ENCODE measurements at regions not wholly inside any gene's neighbourhood (a gene's known extent, or its start where the extent isn't known, plus 50 kb on each side); places are given as distances from the start of the nearest gene placed in this dataset.

DNA sequence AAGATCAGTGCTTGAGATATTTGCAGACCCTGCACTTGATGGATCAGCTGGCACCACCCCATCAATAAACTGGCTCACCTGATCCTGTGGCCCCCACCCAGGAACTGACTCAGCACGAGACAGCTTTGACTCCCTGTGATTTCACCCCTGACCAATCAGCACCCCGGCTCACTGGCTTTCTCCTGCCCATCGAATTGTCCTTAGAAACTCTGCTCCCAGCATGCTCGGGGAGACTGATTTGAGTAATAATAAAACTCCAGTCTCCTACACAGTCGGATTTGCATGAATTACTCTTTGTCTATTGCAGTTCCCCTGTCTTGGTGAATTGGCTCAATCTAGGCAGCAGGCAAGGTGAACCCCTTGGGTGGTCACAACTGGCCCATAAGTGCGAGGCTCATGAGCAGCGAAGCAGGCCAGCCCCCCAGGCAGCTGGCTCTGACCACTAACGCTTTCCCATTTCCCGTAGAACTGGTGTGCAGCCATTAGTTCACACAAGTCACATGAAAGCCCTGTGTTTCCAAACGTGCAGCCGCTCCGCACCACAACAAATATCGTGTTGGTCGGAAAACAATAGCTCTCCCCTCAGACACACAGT lies 79.6 kb downstream of the RSPH3 start:
- Mint-ChIP-seq H3K36me3 (no peaks in the 10 kb centered on the region), H3K27me3 (no peaks in the 10 kb centered on the region), H3K9me3 (no peaks in the 10 kb centered on the region), H3K27ac (peak overlapping the region in 5 of 10 donors; percentile 8 to 73 (median 25)), H3K4me3 (no peak overlapping the region), H3K4me1 (peaks cover 9 to 26% (median 16%) of the 10 kb centered on the region in 4 donors)
- POLR2A ChIA-PET: interaction anchor here (0.7 to 0.8 kb wide), 4 partner anchors 8 to 118 kb away, joined by 3 to 4 read pairs (median 3); no protein-coding TSS in a partner anchor
- ATAC-seq (no peak), DNase-seq (no peak)

DNA sequence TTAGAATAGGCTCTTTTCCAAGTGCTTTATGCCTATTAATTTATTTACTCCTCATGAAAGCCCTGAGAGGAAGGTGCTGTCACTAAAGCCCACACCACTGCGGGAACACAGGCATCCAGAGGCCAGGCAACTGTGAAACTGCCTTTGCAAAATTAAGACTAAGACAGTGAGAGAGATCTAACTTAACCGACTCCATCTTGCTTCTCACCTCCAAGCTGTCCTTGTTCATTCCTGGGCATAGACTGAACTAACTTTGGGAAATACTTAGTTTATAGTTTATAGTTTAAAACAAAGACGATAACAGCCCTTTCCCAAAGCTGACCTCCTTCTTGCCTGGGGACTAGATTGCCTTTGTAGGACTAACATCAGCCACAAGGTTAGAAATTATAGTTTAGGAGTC lies 80.1 kb downstream of the RSPH3 start:
- Mint-ChIP-seq H3K4me1 (peaks cover 9 to 26% (median 20%) of the 10 kb centered on the region in 4 donors), H3K9me3 (no peaks in the 10 kb centered on the region), H3K36me3 (no peaks in the 10 kb centered on the region), H3K27me3 (no peaks in the 10 kb centered on the region), H3K27ac (peak overlapping the region in 3 of 10 donors; percentile 15 to 60 (median 37)), H3K4me3 (no peak overlapping the region)
- ATAC-seq: no peak
- no peak for DNase-seq
- POLR2A ChIA-PET: no interaction called here

DNA sequence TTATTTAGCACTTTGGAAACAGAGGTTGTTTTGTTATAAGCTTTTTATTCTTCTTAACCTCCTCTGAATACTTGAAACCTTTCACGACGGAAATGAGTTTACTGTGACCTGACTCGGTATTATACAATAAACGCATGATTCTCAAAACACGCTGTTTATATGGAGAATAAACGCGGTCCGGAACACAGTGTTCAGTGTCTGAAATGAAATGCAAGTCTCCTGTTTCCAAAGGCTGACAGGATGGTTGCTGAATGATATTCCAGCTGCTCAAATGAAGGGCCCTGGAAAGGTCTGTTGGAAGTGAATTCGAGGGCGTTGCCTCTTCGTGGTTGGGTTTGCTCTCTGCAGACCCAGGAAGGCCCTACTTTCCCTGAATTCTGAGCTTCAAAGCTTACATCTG lies 83.4 kb downstream of the RSPH3 start:
- no peak for ATAC-seq

DNA sequence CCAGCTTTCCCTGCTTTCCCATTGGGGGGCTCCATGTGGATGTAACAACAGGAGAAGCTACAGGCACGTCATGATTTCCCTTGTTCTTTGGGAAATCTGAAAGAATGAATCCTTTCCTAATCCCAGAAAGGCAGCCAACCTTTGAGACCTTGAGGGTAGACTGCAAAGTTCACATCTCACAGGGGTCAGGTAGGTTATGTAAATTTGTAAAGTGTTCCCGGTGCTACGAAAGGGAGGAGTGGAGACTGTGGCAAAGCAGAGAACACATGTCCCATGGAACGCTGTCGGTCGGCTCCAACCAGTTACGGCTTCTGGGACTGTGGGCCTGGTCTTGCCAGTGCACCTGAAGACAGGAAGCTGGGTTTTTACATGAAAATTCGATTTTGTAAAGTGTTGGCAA lies 85.1 kb downstream of the RSPH3 start:
- ATAC-seq (no peak), DNase-seq (no peak)
- POLR2A ChIA-PET: interaction anchor here (1.0 kb wide), 1 partner anchor 111 kb away, joined by 3 read pairs; no protein-coding TSS in a partner anchor
- no peaks in the 10 kb centered on the region for H3K36me3 Mint-ChIP-seq
- no peaks in the 10 kb centered on the region for H3K27me3 Mint-ChIP-seq
- H3K9me3 Mint-ChIP-seq: no peaks in the 10 kb centered on the region
- peak overlapping the region in 6 of 10 donors; percentile 8 to 72 (median 49) for H3K27ac Mint-ChIP-seq
- no peak overlapping the region for H3K4me3 Mint-ChIP-seq
- H3K4me1 Mint-ChIP-seq: peaks cover 27 to 68% (median 60%) of the 10 kb centered on the region in 4 donors

More for the DNA sequence above, 83.4 kb downstream of the RSPH3 start:
- H3K9me3 Mint-ChIP-seq: no peaks in the 10 kb centered on the region
- no peak for DNase-seq
- no peaks in the 10 kb centered on the region for H3K36me3 Mint-ChIP-seq
- H3K4me3 Mint-ChIP-seq: no peak overlapping the region
- peaks cover 24 to 51% (median 43%) of the 10 kb centered on the region in 4 donors for H3K4me1 Mint-ChIP-seq
- no peaks in the 10 kb centered on the region for H3K27me3 Mint-ChIP-seq
- peak overlapping the region in 4 of 10 donors; percentile 27 to 81 (median 60) for H3K27ac Mint-ChIP-seq
- POLR2A ChIA-PET: interaction anchor here (1.1 kb wide), 1 partner anchor 47 kb away, joined by 4 read pairs; no protein-coding TSS in a partner anchor

DNA sequence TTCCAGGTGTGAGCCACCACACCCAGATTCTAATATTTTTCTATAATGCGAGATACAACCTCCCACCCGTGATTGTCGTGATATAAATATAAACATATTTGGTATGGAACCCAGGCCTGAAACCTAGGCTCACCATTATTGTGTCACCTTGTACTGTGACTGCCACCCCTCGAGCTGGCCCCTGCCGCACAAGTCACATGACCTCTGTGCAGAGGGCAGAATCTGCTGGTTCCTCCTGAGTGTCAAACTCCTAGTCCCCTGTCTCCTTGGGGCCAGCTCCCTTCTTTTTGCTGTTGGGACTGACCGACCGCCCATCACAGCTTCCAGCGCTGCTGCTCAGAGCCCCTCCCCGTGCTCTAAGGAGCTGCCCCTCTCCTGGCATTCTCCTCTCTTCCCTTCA lies 86.4 kb downstream of the RSPH3 start:
- Mint-ChIP-seq H3K9me3 (no peaks in the 10 kb centered on the region), H3K4me3 (no peak overlapping the region), H3K27ac (peak overlapping the region in 5 of 10 donors; percentile 14 to 90 (median 39)), H3K27me3 (no peaks in the 10 kb centered on the region), H3K36me3 (no peaks in the 10 kb centered on the region), H3K4me1 (peaks cover 28 to 69% (median 62%) of the 10 kb centered on the region in 4 donors)
- POLR2A ChIA-PET: no interaction called here
- ATAC-seq (no peak), DNase-seq (no peak)

DNA sequence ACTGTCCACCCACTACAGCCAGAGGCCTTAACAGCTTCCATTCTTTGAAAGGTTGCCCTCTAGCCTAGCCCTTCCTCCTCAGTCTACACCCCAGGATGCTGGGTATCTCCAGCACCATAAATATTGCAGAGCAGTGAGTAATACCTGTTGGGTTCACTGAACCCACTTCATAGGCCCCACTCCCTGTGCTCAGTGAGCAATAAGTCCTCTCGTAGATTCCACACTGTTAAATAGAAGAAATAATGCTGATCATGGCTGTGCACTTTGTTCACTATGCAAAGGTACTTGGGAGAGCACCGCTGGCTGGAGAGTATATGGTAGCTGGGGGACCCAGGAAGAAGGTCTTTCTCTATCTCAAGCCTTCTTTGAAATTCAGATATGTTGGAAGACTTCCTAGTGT lies 87.3 kb downstream of the RSPH3 start:
- Mint-ChIP-seq H3K36me3 (no peaks in the 10 kb centered on the region), H3K9me3 (no peaks in the 10 kb centered on the region), H3K27ac (peak overlapping the region; percentile 63 to 91 (median 86)), H3K27me3 (no peaks in the 10 kb centered on the region), H3K4me3 (peak overlapping the region in 8 of 10 donors; percentile 56 to 81 (median 72)), H3K4me1 (peaks cover 24 to 62% (median 56%) of the 10 kb centered on the region in 4 donors)
- no peak for ATAC-seq
- POLR2A ChIA-PET: interaction anchor here (0.6 to 3.2 kb wide), 5 partner anchors 8 to 131 kb away, joined by 3 to 11 read pairs (median 4); partner anchors contain the start of gene EZR
- DNase-seq: no peak

DNA sequence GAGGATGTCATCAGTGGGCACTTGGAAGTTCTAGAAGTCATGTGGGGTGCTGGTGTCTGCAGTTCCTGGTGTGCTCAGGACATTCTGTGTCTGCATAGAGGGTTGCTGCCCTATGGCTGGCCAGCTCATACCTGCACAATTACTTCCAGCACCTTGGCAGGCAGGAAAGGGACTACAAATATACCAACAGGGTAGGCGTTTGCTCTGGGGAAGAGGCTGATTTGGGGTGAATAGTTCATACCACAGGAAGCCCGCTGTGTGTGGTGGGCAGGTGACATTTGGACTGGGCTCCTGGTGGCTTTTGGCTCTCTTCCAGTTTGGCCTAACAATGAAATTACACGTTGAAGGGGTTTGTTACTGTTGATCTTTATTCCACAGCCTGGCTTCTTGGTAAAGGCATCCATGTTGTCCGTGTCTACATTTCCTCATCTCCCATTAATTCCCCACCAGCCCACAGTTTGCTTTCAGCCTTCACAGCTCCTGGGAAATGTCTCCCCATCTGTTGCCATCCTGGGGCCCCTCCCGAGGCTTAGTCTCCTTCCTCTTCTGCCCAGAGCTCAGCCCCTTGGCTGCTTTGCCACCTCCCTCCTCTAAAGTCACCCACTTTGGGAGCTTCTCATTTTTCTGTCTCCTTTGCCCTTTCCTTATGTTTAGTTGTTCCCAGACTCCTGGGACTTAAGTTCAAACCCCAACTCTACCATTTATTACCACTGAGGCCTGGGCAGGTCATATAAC lies 88.1 kb downstream of the RSPH3 start:
- Mint-ChIP-seq H3K4me3 (peak overlapping the region; percentile 1 to 82 (median 76)), H3K27me3 (no peaks in the 10 kb centered on the region), H3K9me3 (peaks cover 0 to 6% (median 0%) of the 10 kb centered on the region in 9 donors), H3K4me1 (peaks cover 18 to 54% (median 50%) of the 10 kb centered on the region in 4 donors), H3K36me3 (no peaks in the 10 kb centered on the region), H3K27ac (peak overlapping the region; percentile 58 to 91 (median 86))
- DNase-seq (peak in 7 of 10 donors; percentile 4 to 34 (median 20)), ATAC-seq (peak; percentile 48 to 76)
- POLR2A ChIA-PET: interaction anchor here (0.5 to 3.2 kb wide), 9 partner anchors 9 to 146 kb away, joined by 3 to 21 read pairs (median 4); partner anchors contain the start of gene EZR

DNA sequence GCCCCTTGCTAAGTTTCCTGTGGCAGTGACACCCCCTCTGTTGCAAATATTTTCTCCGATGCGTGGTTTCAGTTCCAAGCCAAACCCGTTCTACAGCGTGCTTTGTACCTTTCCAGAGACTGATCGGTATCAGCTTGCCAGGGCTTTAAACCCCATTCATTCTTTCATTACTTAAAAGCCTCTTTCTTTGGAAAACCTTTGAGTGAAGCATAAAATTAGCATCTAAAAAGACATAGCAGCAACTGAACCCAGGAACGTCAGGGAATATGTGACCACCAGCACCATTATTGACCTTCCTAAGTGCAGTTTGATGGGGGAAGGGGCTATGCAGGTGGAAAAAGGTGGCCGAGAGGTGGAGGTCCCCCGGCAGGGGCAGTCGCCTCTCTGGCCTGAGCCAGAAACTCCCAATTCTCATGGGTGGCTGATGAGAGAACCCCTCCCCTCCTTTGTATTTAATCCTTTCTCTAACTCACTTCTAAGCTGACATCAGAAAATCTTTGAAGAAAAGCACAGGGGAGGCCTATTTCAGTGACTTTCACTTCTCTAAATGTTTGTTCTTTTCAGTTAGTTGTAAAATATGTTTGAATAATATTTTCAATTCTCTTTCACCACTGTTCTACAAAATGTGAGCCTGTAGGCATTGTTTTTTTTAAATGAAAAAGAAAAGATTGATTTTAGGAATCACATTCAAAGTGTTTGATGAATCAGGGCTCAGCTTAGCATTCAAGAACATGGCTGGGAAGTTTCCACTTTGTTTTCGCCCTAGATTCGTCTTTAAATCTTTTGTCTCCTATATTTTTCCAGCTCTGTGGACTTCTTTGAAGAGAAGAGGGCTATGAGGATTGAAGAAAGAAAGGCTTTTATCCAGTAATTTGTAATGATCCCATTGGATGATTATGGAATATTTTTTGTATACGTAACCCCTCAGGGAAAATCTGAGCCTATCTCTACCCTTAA lies 89.2 kb downstream of the RSPH3 start:
- H3K9me3 Mint-ChIP-seq: peaks cover 2 to 16% (median 11%) of the 10 kb centered on the region in 9 donors
- DNase-seq (peak in 3 of 10 donors; percentile 16 to 33 (median 27)), ATAC-seq (peak; percentile 69 to 74)
- no peaks in the 10 kb centered on the region for H3K27me3 Mint-ChIP-seq
- H3K36me3 Mint-ChIP-seq: peaks cover 0 to 9% (median 6%) of the 10 kb centered on the region in 3 donors
- H3K4me1 Mint-ChIP-seq: peaks cover 18 to 49% (median 46%) of the 10 kb centered on the region in 4 donors
- POLR2A ChIA-PET: interaction anchor here (0.8 to 3.2 kb wide), 8 partner anchors 8 to 122 kb away, joined by 3 to 21 read pairs (median 4); partner anchors contain the start of gene EZR
- H3K27ac Mint-ChIP-seq: peak overlapping the region; percentile 66 to 91 (median 86)
- H3K4me3 Mint-ChIP-seq: peak overlapping the region; percentile 59 to 82 (median 74)

DNA sequence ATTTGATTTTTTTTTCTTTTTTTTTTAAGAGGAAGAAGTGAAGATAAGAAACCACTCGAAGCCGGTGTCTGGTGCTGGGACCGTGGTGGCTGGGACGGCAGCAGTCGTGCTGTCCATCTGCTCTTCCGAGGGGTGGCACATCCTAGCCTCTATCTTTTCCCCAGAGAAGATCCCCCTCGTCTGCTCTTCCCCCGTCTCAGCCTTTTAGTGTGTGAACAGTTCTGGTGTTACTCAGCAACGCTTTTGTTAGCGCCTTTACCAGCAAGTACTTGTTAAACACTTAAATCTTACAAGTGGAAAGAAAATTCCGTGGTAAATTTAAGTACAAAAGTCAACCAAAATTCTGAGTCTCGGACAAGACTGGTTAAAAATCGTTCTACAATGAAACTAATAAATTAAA lies 90.1 kb downstream of the RSPH3 start:
- peaks cover 0 to 17% (median 13%) of the 10 kb centered on the region in 3 donors for H3K36me3 Mint-ChIP-seq
- no peak for DNase-seq
- peaks cover 18 to 45% (median 43%) of the 10 kb centered on the region in 4 donors for H3K4me1 Mint-ChIP-seq
- no peaks in the 10 kb centered on the region for H3K27me3 Mint-ChIP-seq
- H3K9me3 Mint-ChIP-seq: peaks cover 7 to 24% (median 20%) of the 10 kb centered on the region in 9 donors
- peak overlapping the region in 8 of 10 donors; percentile 15 to 91 (median 85) for H3K27ac Mint-ChIP-seq
- POLR2A ChIA-PET: interaction anchor here (0.7 to 3.2 kb wide), 6 partner anchors 9 to 96 kb away, joined by 3 to 21 read pairs (median 4); partner anchors contain the start of gene EZR
- no peak for ATAC-seq
- peak overlapping the region in 8 of 10 donors; percentile 20 to 82 (median 60) for H3K4me3 Mint-ChIP-seq

DNA sequence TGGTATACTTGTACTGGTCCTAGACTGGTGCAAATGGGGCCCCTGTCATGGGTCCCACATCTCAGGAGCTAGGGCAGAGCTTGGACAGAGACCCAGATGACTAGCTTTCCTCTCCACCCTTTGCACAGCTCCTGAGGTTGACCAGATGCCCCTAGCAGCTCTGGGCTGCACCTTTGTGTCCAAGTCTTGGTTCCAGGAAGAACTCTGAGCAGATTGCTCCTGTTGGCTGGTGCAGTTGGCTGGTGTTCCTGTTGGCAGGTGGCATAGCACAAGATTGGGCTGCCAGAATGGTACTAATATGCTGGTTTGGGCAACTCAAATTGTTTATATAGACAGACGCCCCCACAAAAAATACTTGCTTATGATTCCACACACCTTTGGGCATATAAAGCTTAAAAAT lies 89.4 kb upstream of the EZR start:
- Mint-ChIP-seq H3K4me1 (peaks cover 16 to 39% (median 35%) of the 10 kb centered on the region in 4 donors), H3K27me3 (no peaks in the 10 kb centered on the region), H3K9me3 (peaks cover 10 to 37% (median 26%) of the 10 kb centered on the region in 9 donors), H3K27ac (peak overlapping the region in 4 of 10 donors; percentile 11 to 27 (median 18)), H3K4me3 (peak overlapping the region in 2 of 10 donors; percentile 18 to 41), H3K36me3 (peaks cover 0 to 24% (median 19%) of the 10 kb centered on the region in 3 donors)
- POLR2A ChIA-PET: interaction anchor here (1.0 to 1.5 kb wide), 3 partner anchors 40 to 136 kb away, joined by 3 to 4 read pairs (median 3); partner anchors contain the start of gene TAGAP
- ATAC-seq: no peak
- no peak for DNase-seq

DNA sequence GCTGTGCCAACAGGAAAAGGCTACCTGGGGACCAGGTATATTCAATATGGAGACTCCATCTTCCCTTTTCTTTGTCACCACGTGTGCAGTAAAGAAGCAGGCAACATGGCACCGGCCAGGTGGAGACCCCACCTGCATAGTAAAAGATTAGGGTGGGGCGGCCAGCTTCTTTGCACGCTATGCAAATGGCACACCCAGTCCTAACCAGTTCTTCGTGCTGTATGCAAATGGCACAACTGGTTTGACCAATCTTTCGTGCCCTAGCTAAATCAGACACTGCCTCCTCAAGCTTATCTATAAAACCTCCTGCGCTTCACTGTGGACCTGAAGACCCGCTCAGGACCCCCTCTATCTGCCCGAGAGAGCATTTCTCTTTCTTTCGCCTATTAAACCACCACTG lies 88.8 kb upstream of the EZR start:
- peaks cover 0 to 24% (median 19%) of the 10 kb centered on the region in 3 donors for H3K36me3 Mint-ChIP-seq
- H3K27ac Mint-ChIP-seq: no peak overlapping the region
- no peak for DNase-seq
- H3K4me3 Mint-ChIP-seq: no peak overlapping the region
- peaks cover 16 to 33% (median 32%) of the 10 kb centered on the region in 4 donors for H3K4me1 Mint-ChIP-seq
- no peak for ATAC-seq
- no peaks in the 10 kb centered on the region for H3K27me3 Mint-ChIP-seq
- H3K9me3 Mint-ChIP-seq: peaks cover 10 to 37% (median 26%) of the 10 kb centered on the region in 9 donors
- POLR2A ChIA-PET: interaction anchor here (1.5 kb wide), 1 partner anchor 39 kb away, joined by 3 read pairs; no protein-coding TSS in a partner anchor
